GM12892 (cell line): ENCODE measurements at regions not wholly inside any gene's neighbourhood (a gene's known extent, or its start where the extent isn't known, plus 50 kb on each side); places are given as distances from the start of the nearest gene placed in this dataset.

Experiments
- POLR2A ChIP-seq: IDR thresholded peaks from 2 replicates; pipeline ENCODE4 v1.6.1; 2011; ENCODE audit warnings: low read depth, low read length, control low read depth
- TAF1 ChIP-seq: IDR thresholded peaks from 2 replicates; pipeline ENCODE4 v1.6.1; 2011; ENCODE audit warnings: low read depth, mild to moderate bottlenecking, control low read depth, low read length, borderline replicate concordance

DNA sequence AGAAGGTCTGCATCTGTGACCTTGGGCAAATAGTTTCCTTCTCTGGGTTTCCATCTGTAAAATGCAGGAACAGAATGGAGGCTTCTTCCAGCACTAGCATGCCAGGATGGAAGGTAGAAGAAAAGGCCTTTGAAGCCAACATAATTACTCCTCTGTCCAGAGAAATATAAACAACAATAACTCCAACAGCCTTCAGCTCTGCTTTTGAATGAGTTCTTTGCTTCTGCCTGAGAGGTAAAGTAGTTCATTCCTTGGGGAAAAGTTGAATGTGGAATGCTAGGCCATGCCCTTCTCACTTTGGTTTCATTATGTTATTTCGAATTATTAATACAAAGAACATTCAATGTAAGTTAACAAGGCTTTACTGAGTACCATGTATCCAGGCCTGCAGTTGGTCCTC is 61.2 kb upstream of the BLID start:
- no peak for TF ChIP-seq TAF1
- TF ChIP-seq POLR2A: no peak
